ENCODE measurements at regions not wholly inside any gene's neighbourhood (a gene's known extent, or its start where the extent isn't known, plus 50 kb on each side); places are given as distances from the start of the nearest gene placed in this dataset.
A peak's percentile ranks its signal among the peaks of the same experiment; 100 is the strongest.

DNA sequence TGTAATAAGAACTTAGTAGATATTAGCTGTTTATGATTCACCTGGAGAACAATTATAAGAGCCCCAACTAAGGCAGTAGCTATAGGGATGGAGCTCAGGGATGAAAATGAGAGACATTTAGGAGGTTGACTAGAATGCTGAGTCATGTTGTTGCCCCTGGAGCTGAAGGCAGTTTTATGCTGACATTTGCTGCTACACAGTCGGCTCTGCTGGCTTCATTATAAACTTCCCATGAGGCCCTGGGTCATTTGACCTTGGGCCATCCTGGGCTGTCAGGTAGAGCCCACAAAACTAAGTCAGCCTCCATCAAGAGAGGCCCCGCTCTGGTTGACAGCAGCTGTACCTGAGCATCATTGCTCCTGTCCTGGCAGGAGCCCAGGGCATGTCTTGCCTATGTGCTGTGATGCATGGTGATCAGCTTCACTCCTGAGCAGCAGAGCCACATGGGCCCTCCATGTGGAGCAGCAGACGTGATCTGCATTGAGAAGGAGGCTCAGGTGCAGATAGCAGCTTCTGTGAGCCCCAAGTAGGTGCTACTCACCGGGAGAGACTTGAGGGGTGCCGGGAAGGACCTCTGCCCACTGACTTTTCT lies 112.4 kb downstream of the TBX19 start:
- Mint-ChIP-seq H3K4me1 (peaks cover 36% of the 10 kb centered on the region), H3K27ac (peak overlapping the region; percentile 13), H3K9me3 (no peaks in the 10 kb centered on the region), H3K36me3 (no peaks in the 10 kb centered on the region), H3K4me3 (peak overlapping the region; percentile 16)
- ATAC-seq (no peak), DNase-seq (ENCODE audit: low spot score in 2 of 2) (no peak)

- peak overlapping the region; percentile 13 for H3K27ac Mint-ChIP-seq
- H3K36me3 Mint-ChIP-seq: no peaks in the 10 kb centered on the region
- H3K4me3 Mint-ChIP-seq: peak overlapping the region; percentile 16
- ATAC-seq: peak; percentile 57
- DNase-seq (ENCODE audit: low spot score in 2 of 2): no peak
- no peaks in the 10 kb centered on the region for H3K9me3 Mint-ChIP-seq
- peaks cover 45% of the 10 kb centered on the region for H3K4me1 Mint-ChIP-seq
Measured at GRCh38 chr1:168391851-168392681, 111.4 kb downstream of the TBX19 start.

GRCh38 chr1:168390271-168390670 lies 109.6 kb downstream of the TBX19 start:
- Mint-ChIP-seq H3K4me3 (no peak overlapping the region), H3K36me3 (no peaks in the 10 kb centered on the region), H3K27ac (no peak overlapping the region), H3K4me1 (peaks cover 49% of the 10 kb centered on the region), H3K9me3 (no peaks in the 10 kb centered on the region)
- ATAC-seq: no peak
- DNase-seq (ENCODE audit: low spot score in 2 of 2): no peak

DNA sequence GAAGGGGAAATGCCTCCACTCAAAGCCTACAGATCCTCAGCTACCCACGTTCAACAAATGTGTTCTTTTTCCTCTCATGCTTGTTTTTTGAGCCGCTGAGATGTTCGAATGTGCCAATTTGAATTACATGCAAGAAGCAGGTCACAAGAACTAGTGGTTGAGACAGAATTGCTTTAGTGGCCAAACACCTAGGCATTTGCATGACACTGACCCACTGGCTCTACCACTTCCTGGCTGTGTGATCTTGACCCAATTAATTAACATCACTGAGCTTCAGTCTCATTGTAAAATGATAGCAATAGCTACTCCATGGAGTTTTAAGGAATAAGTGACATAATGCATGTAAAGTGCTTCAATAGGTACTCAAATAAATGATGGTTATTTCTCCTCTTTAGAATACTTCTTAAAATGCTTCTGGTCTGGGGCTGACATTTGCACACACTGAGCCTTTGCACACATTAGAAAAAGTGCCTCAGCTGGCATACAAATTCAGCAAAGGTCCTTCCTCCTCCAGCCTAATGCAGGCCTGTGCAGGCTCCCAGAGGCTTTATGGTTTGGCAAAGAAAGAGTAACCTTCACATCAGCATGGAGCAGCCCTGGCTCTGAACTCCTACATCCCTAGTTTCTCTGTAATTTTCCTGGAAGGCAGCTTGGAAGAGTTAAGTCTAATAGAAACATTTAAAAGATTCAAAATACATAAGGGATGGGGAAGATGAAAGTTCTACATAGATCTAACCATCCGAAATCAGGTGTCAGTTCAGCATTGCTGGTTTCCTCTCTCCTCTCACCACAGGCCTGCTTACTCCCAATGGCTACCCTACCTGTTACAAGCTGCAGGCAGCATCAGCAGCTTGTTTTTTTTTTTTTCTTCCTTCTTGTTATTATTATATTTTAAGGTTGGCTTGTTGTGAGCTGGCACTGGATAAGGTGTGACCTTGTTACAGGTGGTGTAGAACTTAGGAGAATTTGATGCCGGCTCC lies 107.4 kb downstream of the TBX19 start:
- H3K36me3 Mint-ChIP-seq: no peaks in the 10 kb centered on the region
- H3K4me1 Mint-ChIP-seq: peaks cover 43% of the 10 kb centered on the region
- no peak overlapping the region for H3K27ac Mint-ChIP-seq
- DNase-seq (ENCODE audit: low spot score in 2 of 2): no peak
- ATAC-seq: no peak
- H3K9me3 Mint-ChIP-seq: no peaks in the 10 kb centered on the region
- peak overlapping the region; percentile 62 for H3K4me3 Mint-ChIP-seq

DNA sequence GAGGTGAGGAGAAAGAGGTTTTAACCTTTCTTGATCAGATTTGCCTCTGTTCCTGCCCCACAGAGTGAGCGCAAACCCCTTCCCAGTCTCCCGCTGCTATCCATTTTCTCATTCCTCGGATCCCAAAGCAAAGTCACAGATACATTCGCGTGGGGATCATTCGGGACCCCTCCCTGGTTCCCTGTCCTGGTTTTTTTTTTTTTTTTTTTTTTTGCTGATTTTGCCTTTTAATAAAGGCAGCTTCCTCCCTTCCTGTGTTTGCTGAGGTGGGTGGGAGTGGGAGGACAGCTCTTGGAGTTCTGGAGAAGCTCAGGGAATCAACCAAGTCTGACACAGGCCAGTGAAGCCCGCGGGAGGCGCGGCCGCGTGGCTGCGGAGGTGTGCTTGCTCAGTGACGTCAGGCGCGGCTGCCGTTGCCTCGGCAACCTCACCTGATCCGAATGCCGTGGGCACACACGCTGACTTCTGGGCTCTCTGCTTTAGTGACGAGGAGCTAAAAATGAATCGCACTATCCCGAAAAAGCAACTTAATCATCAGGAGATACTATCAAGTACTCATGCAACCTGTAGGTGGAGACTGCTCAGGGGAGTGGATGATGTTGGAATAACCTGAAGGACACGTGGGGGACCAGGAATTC lies 106.4 kb downstream of the TBX19 start:
- Mint-ChIP-seq H3K27ac (peak overlapping the region; percentile 92), H3K9me3 (no peaks in the 10 kb centered on the region), H3K4me1 (peaks cover 33% of the 10 kb centered on the region), H3K36me3 (no peaks in the 10 kb centered on the region), H3K4me3 (peak overlapping the region; percentile 62)
- peak; percentile 46 to 62 for DNase-seq (ENCODE audit: low spot score in 2 of 2)
- ATAC-seq: peak; percentile 97

GRCh38 chr1:168386492-168386891 lies 105.8 kb downstream of the TBX19 start:
- H3K4me3 Mint-ChIP-seq: peak overlapping the region; percentile 62
- H3K4me1 Mint-ChIP-seq: peaks cover 28% of the 10 kb centered on the region
- DNase-seq (ENCODE audit: low spot score in 2 of 2) (no peak), ATAC-seq (no peak)
- no peaks in the 10 kb centered on the region for H3K9me3 Mint-ChIP-seq
- no peak overlapping the region for H3K27ac Mint-ChIP-seq
- no peaks in the 10 kb centered on the region for H3K36me3 Mint-ChIP-seq

DNA sequence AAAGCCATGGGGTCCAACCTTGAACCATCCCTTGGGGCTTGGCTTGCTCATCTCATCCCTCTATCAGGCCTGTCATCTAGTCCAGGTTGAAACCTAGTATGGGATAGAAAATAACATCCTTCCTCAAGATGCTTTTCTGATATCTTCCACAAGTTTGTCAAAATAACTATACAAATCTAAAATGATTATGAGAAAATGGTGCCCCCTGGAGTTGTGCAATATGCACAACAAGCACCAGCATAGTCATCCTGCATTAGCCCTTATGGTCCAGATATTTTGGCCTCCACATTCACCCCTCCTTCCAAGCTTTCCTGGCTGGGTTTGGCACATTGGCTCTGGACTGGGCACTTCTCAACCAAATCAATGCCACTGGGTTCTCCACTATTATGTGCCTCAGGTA lies 101.2 kb downstream of the TBX19 start:
- Mint-ChIP-seq H3K27ac (no peak overlapping the region), H3K4me1 (peaks cover 7% of the 10 kb centered on the region), H3K9me3 (no peaks in the 10 kb centered on the region), H3K4me3 (no peak overlapping the region), H3K36me3 (no peaks in the 10 kb centered on the region)
- no peak for ATAC-seq
- DNase-seq (ENCODE audit: low spot score in 2 of 2): no peak

DNA sequence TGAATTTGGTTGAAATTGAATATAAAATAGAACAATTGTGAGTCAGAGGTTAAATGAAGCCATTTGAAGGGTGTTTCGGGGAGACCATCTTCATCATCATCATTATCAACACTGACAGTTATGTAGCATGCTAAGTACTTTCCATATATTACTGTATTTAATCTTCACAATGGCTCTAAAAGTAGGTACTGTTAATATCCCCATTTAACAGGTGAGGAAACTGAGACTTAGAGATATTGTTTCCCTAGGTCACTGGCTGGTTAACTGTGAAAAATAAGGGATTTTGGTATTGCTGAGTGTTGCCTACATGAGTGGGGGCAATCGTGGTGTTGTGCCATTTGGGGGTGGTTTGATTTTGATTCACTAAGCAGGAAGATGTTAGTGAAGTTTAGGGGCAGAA lies 100.3 kb downstream of the TBX19 start:
- H3K36me3 Mint-ChIP-seq: no peaks in the 10 kb centered on the region
- DNase-seq (ENCODE audit: low spot score in 2 of 2): no peak
- H3K4me1 Mint-ChIP-seq: peaks cover 6% of the 10 kb centered on the region
- ATAC-seq: no peak
- no peak overlapping the region for H3K27ac Mint-ChIP-seq
- H3K9me3 Mint-ChIP-seq: no peaks in the 10 kb centered on the region
- no peak overlapping the region for H3K4me3 Mint-ChIP-seq

DNA sequence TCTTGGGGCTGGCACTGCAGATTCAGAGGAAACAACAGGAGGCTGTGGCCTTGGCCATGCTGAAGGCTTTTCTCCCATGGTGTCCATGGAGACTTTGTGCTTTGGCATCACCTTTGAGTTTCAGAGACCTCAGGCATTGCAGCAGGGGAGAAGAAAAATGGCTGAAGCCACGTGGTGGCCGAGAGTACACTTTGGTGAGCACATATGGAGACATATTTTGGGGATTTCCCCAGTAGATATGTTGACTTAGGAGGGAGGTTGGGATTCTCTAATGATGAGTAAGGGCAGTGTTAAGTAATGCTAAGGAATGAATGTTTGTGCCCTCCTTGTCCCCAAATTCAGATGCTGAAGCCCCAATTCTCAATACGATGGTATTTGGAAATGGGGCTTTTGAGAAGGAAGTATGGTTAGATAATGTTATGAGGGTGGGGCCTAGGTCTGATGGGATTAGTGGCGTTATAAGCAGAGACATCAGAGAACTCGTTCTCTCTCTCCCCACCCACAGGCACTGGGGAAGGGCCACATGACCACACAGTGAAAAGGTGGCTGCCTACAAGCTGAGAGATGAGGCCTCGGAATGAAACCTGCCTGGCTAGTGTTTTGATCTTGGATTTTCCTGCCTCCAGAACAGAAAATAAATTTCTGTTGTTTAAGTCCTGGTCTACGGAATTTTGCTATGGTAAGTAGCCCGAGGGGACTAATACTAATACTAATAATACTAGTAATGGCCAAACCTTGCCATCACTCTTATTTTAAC lies 98.6 kb downstream of the TBX19 start:
- Mint-ChIP-seq H3K4me1 (peaks cover 6% of the 10 kb centered on the region), H3K4me3 (no peak overlapping the region), H3K36me3 (no peaks in the 10 kb centered on the region), H3K9me3 (no peaks in the 10 kb centered on the region), H3K27ac (no peak overlapping the region)
- DNase-seq (ENCODE audit: low spot score in 2 of 2) (no peak), ATAC-seq (no peak)

GRCh38 chr1:168375566-168376300 lies 95.1 kb downstream of the TBX19 start:
- Mint-ChIP-seq H3K4me1 (peaks cover 11% of the 10 kb centered on the region), H3K4me3 (no peak overlapping the region), H3K9me3 (no peaks in the 10 kb centered on the region), H3K36me3 (no peaks in the 10 kb centered on the region), H3K27ac (no peak overlapping the region)
- no peak for DNase-seq (ENCODE audit: low spot score in 2 of 2)
- no peak for ATAC-seq

DNA sequence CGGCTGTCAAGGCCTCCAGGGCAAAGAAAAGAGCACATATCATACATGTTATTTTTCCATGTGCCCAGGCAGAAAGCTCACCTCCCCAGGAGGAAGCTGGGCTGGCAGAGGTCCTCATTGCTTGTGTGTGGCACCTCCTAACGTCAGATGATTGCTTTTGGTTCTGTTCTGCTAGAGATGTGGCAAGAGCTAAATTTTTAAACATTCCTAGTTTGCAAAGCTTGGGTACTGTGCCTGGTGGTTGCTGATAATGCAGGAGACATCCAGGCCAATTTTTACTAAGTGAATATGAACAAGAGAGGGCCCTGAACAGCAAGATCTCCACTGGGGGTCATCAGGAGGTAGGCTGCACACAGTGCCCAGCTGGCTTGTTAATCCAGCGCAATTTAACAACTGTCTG lies 93.9 kb downstream of the TBX19 start:
- DNase-seq (ENCODE audit: low spot score in 2 of 2) (no peak), ATAC-seq (no peak)
- H3K9me3 Mint-ChIP-seq: no peaks in the 10 kb centered on the region
- H3K4me1 Mint-ChIP-seq: peaks cover 11% of the 10 kb centered on the region
- no peak overlapping the region for H3K4me3 Mint-ChIP-seq
- no peak overlapping the region for H3K27ac Mint-ChIP-seq
- H3K36me3 Mint-ChIP-seq: no peaks in the 10 kb centered on the region

GRCh38 chr1:168373869-168374268 lies 93.2 kb downstream of the TBX19 start:
- Mint-ChIP-seq H3K9me3 (no peaks in the 10 kb centered on the region), H3K4me1 (peaks cover 11% of the 10 kb centered on the region), H3K4me3 (no peak overlapping the region), H3K36me3 (no peaks in the 10 kb centered on the region), H3K27ac (no peak overlapping the region)
- DNase-seq (ENCODE audit: low spot score in 2 of 2) (no peak), ATAC-seq (no peak)

DNA sequence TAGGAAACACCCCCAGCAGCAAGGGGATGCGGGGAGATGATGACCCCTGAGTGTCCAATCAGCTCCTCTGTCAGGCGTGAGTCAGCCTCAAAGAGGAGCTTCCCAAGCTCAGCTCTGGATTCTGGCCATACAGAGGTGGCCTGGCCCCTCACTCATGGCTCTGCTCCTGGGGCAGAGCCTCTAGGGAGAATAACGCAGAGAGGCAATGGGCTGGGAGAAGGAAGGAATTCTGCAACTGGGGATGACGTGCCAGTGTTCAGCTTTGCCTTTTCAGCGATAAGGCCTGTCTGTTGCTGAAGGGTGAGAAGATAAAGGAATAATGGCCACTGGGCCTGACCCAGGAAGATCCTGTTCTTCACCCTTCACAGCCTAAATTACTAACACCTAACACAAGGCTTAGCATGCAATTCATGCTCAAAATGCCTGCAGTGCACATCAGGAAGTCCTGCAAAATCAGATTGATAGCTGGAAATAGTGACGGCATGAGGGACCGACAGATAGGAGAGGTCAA lies 92.2 kb downstream of the TBX19 start:
- H3K4me3 Mint-ChIP-seq: no peak overlapping the region
- no peak overlapping the region for H3K27ac Mint-ChIP-seq
- no peak for ATAC-seq
- peaks cover 11% of the 10 kb centered on the region for H3K4me1 Mint-ChIP-seq
- H3K36me3 Mint-ChIP-seq: no peaks in the 10 kb centered on the region
- no peak for DNase-seq (ENCODE audit: low spot score in 2 of 2)
- H3K9me3 Mint-ChIP-seq: no peaks in the 10 kb centered on the region

DNA sequence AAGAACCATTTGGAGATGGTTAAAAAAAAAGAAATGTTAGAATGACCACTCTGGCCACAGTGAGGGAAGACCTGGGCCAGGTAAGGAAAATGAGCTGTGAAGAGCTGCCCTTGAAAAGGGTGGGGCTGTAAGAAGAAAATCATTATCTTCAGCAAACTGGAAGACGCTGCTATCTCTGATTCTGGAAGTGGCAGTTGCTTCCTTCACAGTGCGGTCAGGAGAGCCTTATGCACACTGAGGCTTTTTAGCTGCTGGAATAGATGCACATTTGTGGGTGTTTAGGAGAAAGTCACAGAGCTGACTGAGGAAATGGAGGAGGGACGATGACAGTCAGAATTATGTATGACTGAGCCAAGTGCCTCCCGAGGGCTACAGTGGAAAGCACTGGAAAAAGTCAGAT lies 91.6 kb downstream of the TBX19 start:
- no peak for ATAC-seq
- Mint-ChIP-seq H3K27ac (peak overlapping the region; percentile 10), H3K4me1 (peaks cover 11% of the 10 kb centered on the region), H3K9me3 (no peaks in the 10 kb centered on the region), H3K4me3 (no peak overlapping the region), H3K36me3 (no peaks in the 10 kb centered on the region)
- DNase-seq (ENCODE audit: low spot score in 2 of 2): no peak

Data from stimulated activated effector memory CD8-positive, alpha-beta T cell treated with anti-CD3 and anti-CD28 coated beads, Interleukin-12 subunit alpha, Interleukin-12 subunit beta, amount 100 ng/mL, for 72 hours (primary cell).